Hepatocyte (in vitro differentiated cells): ENCODE measurements at regions not wholly inside any gene's neighbourhood (a gene's known extent, or its start where the extent isn't known, plus 50 kb on each side); places are given as distances from the start of the nearest gene placed in this dataset.

Source experiments
- EZH2 ChIP-seq: fragments of 200-600 bp; sonication (generic); IDR thresholded peaks from 2 replicates; pipeline ENCODE4 v1.6.1; 2016; ENCODE audit warnings: antibody characterized with exemption, mild to moderate bottlenecking, borderline replicate concordance
- EZH2phosphoT487 ChIP-seq: fragments of 200-600 bp; sonication (generic); IDR thresholded peaks from one replicate; pipeline ENCODE4 v1.6.1; 2018; ENCODE audit warnings: antibody characterized with exemption, mild to moderate bottlenecking, low read depth, moderate library complexity; ENCODE audit not compliant: unreplicated experiment, severe bottlenecking
- TF ChIP-seq, protein P1 (sequence below): fragments of 200-600 bp; sonication (generic); IDR thresholded peaks from 2 replicates; pipeline ENCODE4 v1.5.1; 2016; ENCODE audit warnings: antibody characterized with exemption, mild to moderate bottlenecking; ENCODE audit not compliant: poor library complexity

DNA sequence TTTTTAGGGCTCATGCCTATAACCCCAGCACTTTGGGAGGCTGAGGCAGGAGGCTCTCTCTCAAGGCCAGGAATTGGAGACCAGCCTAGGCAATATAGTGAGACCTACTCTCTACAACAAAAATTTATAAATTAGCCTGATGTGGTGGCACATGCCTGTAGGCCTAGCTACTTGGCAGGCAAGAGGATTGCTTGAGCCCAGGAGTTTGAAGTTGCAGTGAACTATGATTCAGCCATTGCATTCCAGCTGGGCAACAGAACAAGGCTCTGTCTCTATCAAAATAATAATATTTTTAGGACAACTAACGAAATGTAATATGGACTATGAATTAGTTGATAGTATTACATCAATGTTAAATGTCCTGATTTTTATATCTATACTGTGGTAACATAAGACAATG lies 68.8 kb upstream of the ARID1A start:
- TF ChIP-seq, protein P1, sequence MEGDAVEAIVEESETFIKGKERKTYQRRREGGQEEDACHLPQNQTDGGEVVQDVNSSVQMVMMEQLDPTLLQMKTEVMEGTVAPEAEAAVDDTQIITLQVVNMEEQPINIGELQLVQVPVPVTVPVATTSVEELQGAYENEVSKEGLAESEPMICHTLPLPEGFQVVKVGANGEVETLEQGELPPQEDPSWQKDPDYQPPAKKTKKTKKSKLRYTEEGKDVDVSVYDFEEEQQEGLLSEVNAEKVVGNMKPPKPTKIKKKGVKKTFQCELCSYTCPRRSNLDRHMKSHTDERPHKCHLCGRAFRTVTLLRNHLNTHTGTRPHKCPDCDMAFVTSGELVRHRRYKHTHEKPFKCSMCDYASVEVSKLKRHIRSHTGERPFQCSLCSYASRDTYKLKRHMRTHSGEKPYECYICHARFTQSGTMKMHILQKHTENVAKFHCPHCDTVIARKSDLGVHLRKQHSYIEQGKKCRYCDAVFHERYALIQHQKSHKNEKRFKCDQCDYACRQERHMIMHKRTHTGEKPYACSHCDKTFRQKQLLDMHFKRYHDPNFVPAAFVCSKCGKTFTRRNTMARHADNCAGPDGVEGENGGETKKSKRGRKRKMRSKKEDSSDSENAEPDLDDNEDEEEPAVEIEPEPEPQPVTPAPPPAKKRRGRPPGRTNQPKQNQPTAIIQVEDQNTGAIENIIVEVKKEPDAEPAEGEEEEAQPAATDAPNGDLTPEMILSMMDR = no peak
- TF ChIP-seq EZH2 (no peak), EZH2phosphoT487 (no peak)
